Kidney tubule cell (primary cell): ENCODE measurements at regions not wholly inside any gene's neighbourhood (a gene's known extent, or its start where the extent isn't known, plus 50 kb on each side); places are given as distances from the start of the nearest gene placed in this dataset.

ENCODE experiments used
- DNase-seq: peaks from one replicate; pipeline ENCODE4 v3.0.0-alpha.2; 2018; ENCODE audit warnings: low spot score

DNA sequence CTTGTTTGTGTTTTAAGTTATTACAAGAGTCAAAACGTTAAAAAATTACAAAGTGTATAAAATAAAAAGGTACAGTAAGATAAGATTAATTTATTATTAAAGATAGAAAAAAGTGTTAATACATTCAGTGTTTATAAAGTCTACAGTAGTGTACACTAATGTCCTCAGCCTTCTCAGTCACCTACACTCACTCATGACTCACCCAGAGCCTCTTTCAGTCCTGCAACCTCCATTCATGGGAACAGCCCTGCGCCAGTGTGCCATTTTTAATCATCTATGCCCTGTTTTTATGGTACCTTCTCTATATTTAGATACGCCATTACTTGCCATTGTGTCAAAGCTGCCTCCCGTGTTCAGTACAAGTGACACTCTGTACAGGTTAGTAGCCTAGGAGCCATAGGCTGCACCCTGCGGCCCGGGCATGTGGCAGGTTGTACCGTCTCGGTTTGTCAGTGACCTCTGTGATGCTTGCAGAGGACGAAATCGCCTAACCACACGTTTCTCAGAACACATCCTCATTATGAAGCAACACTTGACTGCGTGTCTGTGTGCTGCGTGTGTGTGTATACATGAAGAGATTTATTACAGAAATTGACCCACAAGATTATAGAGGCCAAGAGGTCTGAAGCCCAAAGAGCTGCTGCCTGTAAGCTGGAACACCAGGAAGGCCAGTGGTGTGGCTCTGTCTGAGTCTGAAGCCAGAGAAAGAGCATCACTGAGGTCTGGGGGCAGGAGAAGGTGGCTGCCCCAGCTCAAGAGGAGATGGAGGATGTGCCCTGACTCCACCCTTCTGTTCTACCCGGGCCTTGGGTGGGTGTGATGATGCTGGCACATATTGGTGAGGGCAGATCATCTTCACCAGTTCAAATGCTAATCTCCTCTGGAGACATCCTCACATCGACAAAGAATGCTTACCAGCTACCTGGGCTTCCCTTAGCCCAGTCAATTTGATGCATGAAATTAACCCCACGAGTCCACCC is 116.6 kb upstream of the C14orf180 start:
- peak; percentile 9 for DNase-seq

DNA sequence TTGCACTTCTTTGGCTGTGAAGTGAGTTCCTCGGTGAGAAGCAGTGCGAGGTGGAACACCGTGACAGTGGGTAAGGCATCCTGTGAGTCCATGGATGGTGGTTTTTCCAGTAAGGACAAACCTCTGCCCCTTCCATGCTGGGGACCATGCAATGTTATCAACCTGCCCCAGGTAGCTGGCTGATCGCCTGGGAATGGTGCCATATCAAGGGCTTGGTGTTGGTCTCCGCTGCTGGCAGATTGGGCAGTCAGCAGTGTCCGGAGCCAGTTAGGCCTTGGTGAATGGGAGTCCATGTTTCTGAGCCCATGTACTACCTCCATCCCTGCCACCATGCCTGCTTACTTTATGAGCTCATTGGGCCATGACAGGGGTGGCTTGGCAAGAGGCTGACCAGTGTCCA is 114.7 kb upstream of the C14orf180 start:
- no peak for DNase-seq

GRCh38 chr14:104465482-104466390 is 113.8 kb upstream of the C14orf180 start:
- DNase-seq, result no peak

GRCh38 chr14:104467236-104467635 is 112.3 kb upstream of the C14orf180 start:
- no peak for DNase-seq

GRCh38 chr14:104467641-104468040 is 111.9 kb upstream of the C14orf180 start:
- no peak for DNase-seq

DNA sequence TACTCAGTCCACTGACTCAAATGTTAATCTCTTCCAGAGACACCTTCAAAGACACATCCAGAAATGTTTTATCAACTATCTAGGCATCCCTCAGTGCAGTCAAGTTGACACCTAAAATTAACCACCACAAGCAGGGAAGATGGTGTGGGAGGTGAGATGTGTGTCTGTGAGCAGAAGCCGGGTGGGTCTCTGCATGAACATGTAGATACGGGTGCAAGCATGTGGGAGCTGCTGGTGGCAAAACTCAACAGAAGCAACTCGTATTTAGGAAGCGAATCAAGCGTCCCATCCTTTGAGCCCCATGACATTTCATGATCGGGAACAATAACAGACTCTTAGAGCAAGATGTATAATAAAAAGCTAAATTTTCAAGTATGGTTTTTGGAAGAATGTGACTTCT is 110.0 kb upstream of the C14orf180 start:
- no peak for DNase-seq

- DNase-seq, result no peak
These were observed 109.0 kb upstream of the C14orf180 start for GRCh38 chr14:104470588-104470987.

DNA sequence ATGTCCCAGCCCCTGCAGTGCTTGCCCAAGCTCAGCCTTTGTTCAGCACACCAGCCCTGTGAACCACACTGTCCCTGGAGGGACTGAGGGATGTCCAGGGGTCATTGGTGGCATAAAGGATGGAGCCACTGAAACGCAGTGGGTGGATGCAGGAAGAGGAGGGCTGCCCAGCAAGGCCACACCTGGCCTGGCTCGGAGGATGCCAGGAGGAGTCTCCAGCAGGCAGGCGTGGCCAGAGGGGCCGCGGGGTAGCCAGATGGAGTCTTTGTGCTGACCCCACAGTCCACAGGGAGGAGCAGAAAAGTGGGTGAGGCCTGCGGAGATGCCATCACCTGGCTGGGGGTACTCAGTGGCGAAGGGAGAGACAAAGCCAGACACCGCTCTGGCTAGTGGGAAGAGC is 108.5 kb upstream of the C14orf180 start:
- no peak for DNase-seq

DNA sequence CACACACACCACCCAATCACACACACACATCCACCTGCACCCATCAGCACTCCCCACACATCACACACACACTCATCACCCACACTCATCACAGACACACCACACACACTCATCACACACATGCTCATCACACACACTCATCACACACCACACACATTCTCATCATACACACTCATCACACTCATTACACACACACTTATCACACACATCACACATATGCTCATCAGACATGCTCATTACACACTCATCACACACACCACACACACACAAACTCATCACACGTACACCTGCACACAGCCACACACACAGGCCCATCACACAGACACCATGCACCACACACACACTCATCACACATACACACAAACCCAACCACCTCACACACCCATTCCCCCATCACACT is 107.5 kb upstream of the C14orf180 start:
- DNase-seq, result no peak

DNA sequence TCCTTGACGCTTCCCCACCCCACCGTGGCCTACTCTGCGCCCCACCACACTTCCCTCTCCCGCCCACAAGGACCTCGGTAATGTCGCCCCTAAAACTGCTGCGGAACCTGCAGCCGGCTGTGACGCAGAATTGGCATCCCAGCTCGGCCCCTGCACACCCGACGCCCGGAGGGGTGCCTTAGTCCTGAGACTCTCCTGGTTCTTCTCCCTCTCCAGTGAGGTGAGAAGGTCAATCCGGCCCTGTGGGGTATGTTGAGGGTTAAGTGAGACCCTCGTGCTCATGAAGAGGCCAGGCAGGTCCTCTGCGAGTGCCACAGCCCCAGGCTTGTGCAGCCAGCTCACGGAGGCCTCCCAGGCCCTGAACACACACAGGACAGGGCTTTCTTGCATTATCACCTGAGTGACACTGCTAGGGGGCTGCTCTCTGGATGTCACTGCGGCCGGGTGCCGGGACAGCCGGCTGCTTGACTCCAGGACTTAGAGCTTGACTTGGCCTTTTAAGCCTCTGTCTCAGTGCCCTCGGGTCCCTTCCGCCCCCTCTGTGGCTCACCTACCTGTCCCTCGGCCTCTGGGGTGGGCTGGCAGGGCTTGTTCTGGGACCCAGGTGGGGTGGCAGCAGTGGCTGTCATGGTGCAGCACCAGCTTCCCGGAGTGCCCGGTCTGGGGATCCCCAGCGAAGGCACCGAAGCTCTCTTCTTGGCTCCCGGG is 106.9 kb upstream of the C14orf180 start:
- DNase-seq, result no peak

DNA sequence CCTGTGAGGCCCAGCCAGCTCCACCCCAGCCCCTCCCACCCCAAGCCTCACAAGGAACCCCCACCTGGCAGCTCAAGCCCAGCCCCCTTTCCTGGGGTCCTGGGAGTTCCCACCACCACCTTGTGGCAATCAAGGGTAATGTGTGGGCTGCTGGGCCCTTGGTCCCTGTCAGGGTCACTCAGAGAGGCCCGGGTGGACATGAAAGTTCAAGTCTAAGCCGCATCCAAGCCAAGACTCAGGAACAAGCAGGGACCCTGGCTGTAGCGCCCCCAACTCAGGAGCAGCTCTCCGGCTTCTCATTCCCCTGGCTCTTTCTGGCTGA is 106.4 kb upstream of the C14orf180 start:
- no peak for DNase-seq

GRCh38 chr14:104473649-104474494 is 105.7 kb upstream of the C14orf180 start:
- no peak for DNase-seq

DNA sequence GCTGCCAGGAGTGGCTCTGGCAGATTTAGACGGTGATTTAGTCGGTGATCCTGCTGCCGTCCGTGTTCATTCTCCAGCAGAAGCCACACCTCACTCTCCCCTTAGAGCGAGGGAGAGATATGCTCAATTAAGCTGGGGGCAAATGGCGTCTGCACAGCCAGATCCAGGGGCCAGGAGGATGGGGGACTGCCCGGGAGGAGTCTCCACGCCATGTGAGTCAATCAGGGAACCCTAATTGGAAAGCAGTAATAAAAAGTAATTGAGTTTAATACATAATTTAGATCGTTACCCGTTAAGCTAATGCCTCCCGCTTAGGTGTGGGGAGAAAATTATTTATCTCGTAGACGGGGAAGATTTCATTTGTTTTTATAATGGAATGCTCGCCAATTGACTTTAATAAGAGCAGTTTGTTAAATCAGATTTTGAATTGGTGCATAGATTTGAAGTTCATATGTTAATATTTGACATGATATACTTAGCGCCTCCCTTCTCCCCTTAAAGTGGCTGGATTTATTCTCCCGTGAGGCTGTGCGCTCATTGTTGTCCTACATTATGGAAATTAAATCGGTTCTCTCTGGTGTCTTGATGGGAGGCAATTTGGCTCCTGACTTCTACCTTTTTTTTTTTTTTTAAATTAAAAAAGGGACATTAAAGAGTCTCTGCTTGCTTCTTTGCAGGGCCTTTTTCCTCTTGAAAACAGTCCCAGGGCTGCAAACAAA is 104.9 kb upstream of the C14orf180 start:
- no peak for DNase-seq

DNA sequence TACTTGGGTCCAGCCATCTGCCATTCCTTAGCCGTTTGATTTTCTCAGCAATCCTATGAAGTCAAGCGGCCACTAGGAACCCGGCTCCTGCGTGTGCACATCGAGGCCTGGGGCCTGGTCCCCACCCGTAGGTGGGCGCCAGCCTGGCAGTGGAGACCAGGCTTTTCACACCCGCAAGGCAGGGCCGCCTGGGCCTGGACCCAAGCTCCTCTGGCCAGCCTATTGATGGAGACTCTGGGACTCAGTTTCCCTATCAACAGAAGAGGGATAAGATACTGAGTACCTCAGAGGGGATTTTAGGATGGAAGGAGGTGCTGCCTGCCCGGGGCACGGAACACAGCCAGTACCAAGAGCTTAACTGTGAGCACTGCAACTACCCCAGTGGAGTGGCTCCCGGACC is 104.3 kb upstream of the C14orf180 start:
- DNase-seq, result no peak

DNA sequence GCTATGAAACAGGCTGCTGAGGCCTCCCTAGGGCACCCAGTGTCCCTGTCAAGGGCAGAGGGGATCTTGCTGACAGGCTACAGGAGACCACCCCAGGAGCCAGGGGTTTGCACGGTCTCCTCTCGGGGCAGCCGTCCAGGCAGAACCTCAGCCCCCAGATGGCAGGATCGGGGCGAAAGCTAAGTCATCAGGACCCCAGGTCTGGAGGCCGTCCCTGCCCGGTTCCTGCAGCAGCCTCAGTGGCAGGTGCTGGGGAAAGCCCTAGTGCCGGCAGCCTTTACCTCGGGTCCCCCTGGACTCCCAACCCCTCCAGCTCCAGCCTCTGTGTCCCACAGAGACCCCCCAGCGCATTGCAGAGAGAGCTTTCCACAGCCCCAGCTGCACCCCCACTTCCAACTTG is 103.8 kb upstream of the C14orf180 start:
- DNase-seq, result no peak

DNA sequence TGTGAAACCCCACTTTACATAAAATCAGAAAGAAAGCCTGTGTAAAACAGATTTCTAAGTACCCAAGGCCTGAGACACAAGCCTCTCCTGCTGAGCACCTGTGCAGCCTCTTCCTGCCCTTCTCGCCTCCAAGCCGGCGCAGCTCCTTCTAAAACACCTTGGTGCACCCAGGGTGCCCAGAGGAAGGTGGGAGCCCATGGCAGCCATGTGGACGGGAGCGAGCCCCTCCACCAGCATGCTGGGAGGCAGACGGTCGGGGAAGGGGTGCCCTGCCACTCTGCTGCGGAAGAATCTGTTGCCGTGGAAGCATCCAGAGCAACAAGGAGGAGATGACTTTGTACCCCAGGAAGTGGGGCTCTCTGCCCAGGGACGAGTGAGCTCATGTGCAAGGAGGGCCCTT is 103.1 kb upstream of the C14orf180 start:
- no peak for DNase-seq

DNA sequence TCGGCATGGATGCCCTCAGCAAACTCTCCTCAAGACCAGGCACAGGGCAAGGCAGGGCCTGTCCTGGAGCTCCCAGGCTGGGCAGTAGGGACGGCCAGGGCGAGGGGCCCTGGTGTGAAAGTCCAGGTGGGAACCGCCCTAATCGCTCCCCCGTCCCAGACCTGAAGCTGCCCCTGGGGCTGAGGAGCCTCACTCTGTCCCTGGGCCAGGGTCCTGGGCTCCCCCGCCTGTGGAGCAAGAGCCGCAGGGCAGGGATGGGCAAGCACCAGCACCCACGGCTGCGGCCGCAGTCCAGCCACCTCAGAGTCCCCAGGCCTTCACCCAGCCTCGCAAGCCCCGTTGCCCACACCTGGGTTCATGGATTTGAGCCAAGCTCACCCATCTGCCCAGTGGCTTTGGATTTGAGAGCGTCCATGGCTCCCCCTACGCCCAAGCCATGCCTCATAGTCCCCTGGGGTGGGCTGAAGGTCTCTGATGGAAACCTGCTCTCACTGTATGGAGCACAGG is 102.4 kb upstream of the C14orf180 start:
- no peak for DNase-seq

GRCh38 chr14:104477666-104478380 is 101.7 kb upstream of the C14orf180 start:
- no peak for DNase-seq

- no peak for DNase-seq
These were observed 100.9 kb upstream of the C14orf180 start for GRCh38 chr14:104478656-104479055.

DNA sequence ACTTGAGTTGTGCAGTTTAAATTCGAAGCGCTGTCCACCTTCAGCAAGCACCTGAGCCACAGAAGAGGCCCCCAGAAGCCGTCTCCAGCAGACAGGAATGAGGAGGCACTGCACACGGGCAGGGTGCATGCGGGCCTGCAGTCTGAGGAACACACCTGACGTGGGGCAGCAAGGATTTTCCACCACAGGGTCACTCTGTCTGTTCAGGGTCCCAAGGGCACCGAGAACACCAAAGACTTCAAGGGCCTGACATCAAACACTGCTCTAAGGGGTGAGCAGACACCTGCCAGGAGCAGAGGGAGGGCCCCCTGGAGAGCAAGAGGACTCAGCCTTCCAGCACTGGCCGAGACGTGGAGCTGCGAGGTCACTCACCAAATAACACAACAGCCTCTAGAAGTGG is 99.7 kb upstream of the C14orf180 start:
- no peak for DNase-seq
